WTC11 (cell line): ENCODE measurements at regions not wholly inside any gene's neighbourhood (a gene's known extent, or its start where the extent isn't known, plus 50 kb on each side); places are given as distances from the start of the nearest gene placed in this dataset.

Experiments
- ATAC-seq: fragments of 200-7000 bp; cut with Tn5 transposase; 2 replicates; pipeline ENCODE4 v1.10.0; 2021; ENCODE audit warnings: mild to moderate bottlenecking, moderate library complexity
- CTCF ChIA-PET: fragments of 300-600 bp; sonication (Branson Sonifier 250); formaldehyde crosslinking; loops from one replicate; lab custom pipeline; 2021; ENCODE audit warnings: antibody characterized with exemption; lab: Charles Lee
- POLR2A ChIA-PET: fragments of 350-600 bp; sonication (Branson Sonifier 250); formaldehyde crosslinking; loops from one replicate; lab custom pipeline; 2021; ENCODE audit warnings: antibody characterized with exemption; lab: Charles Lee
- DNase-seq: peaks from one replicate; pipeline ENCODE4 v3.0.0; 2021; ENCODE audit warnings: low spot score
- H3K27ac Mint-ChIP-seq: 2 replicates; pipeline ENCODE4 v1.8.0; 2021; ENCODE audit warnings: mixed read lengths
- H3K27me3 Mint-ChIP-seq: 2 replicates; pipeline ENCODE4 v1.8.0; 2021; ENCODE audit warnings: low read depth, mild to moderate bottlenecking, moderate library complexity, mixed read lengths
- H3K36me3 Mint-ChIP-seq: 2 replicates; pipeline ENCODE4 v1.8.0; 2021; ENCODE audit warnings: mixed read lengths
- H3K4me1 Mint-ChIP-seq: 2 replicates; pipeline ENCODE4 v1.8.0; 2022; ENCODE audit warnings: mixed read lengths
- H3K4me3 Mint-ChIP-seq: 2 replicates; pipeline ENCODE4 v1.8.0; 2021; ENCODE audit warnings: mild to moderate bottlenecking, moderate library complexity, mixed read lengths
- H3K9me3 Mint-ChIP-seq: 2 replicates; pipeline ENCODE4 v1.8.0; 2021; ENCODE audit warnings: mixed read lengths
- EMX1 ChIP-seq: fragments of 250-450 bp; sonication (Bioruptor Pico); IDR thresholded peaks from 2 replicates; pipeline ENCODE4 v1.8.0; 2021; ENCODE audit warnings: mild to moderate bottlenecking
- GRHL2 ChIP-seq: fragments of 250-450 bp; sonication (Bioruptor Pico); IDR thresholded peaks from 2 replicates; pipeline ENCODE4 v1.8.0; 2022; ENCODE audit warnings: mild to moderate bottlenecking, moderate library complexity; ENCODE audit not compliant: insufficient replicate concordance, severe bottlenecking
- NFYB ChIP-seq: sonication (generic); formaldehyde crosslinking; conservative IDR thresholded peaks from 2 replicates; pipeline ENCODE4 v1.8.0; 2022; ENCODE audit warnings: low read depth, missing genetic modification reagents
- NR3C1 ChIP-seq: sonication (generic); formaldehyde crosslinking; conservative IDR thresholded peaks from 2 replicates; pipeline ENCODE4 v1.8.1; 2023; ENCODE audit warnings: low read depth, mild to moderate bottlenecking, missing genetic modification reagents
- RORB ChIP-seq: fragments of 250-450 bp; sonication (Bioruptor Pico); IDR thresholded peaks from 2 replicates; pipeline ENCODE4 v1.9.0; 2021; ENCODE audit warnings: mild to moderate bottlenecking
- SP1 ChIP-seq: sonication (generic); formaldehyde crosslinking; conservative IDR thresholded peaks from 2 replicates; pipeline ENCODE4 v1.8.1; 2022; ENCODE audit warnings: missing genetic modification reagents
- TCF7 ChIP-seq: sonication (generic); formaldehyde crosslinking; IDR thresholded peaks from 2 replicates; pipeline ENCODE4 v1.8.0; 2022; ENCODE audit warnings: mild to moderate bottlenecking, low read depth, missing genetic modification reagents, moderate library complexity
- TEAD4 ChIP-seq: sonication (generic); formaldehyde crosslinking; IDR thresholded peaks from 2 replicates; pipeline ENCODE4 v1.8.0; 2022; ENCODE audit warnings: mild to moderate bottlenecking, missing genetic modification reagents
- ZBTB21 ChIP-seq: sonication (generic); formaldehyde crosslinking; IDR thresholded peaks from 2 replicates; pipeline ENCODE4 v1.8.1; 2023; ENCODE audit warnings: mild to moderate bottlenecking, missing genetic modification reagents, borderline replicate concordance
- ZMAT4 ChIP-seq: fragments of 250-450 bp; sonication (Bioruptor Pico); IDR thresholded peaks from 2 replicates; pipeline ENCODE4 v1.9.0; 2021; ENCODE audit warnings: mild to moderate bottlenecking
- ZNF121 ChIP-seq: sonication (generic); formaldehyde crosslinking; IDR thresholded peaks from 2 replicates; pipeline ENCODE4 v1.8.0; 2023; ENCODE audit warnings: missing genetic modification reagents
- ZNF317 ChIP-seq: sonication (generic); formaldehyde crosslinking; IDR thresholded peaks from 2 replicates; pipeline ENCODE4 v1.8.1; 2023; ENCODE audit warnings: low read depth, mild to moderate bottlenecking, moderate library complexity, missing genetic modification reagents, borderline replicate concordance
- TF ChIP-seq, protein P1 (sequence below): sonication (generic); formaldehyde crosslinking; IDR thresholded peaks from 2 replicates; pipeline ENCODE4 v1.8.0; 2023; ENCODE audit warnings: missing genetic modification reagents, mild to moderate bottlenecking, borderline replicate concordance
- TF ChIP-seq, protein P2 (sequence below): fragments of 250-450 bp; sonication (Bioruptor Pico); IDR thresholded peaks from 2 replicates; pipeline ENCODE4 v2.1.2; 2022; ENCODE audit warnings: mild to moderate bottlenecking, moderate library complexity
- TF ChIP-seq, protein P3 (sequence below): sonication (generic); formaldehyde crosslinking; IDR thresholded peaks from 2 replicates; pipeline ENCODE4 v1.8.0; 2022; ENCODE audit warnings: mild to moderate bottlenecking, missing genetic modification reagents
- TF ChIP-seq, protein P4 (sequence below): sonication (generic); formaldehyde crosslinking; IDR thresholded peaks from 2 replicates; pipeline ENCODE4 v1.8.1; 2022; ENCODE audit warnings: missing genetic modification reagents, borderline replicate concordance

- TF ChIP-seq, protein P1, sequence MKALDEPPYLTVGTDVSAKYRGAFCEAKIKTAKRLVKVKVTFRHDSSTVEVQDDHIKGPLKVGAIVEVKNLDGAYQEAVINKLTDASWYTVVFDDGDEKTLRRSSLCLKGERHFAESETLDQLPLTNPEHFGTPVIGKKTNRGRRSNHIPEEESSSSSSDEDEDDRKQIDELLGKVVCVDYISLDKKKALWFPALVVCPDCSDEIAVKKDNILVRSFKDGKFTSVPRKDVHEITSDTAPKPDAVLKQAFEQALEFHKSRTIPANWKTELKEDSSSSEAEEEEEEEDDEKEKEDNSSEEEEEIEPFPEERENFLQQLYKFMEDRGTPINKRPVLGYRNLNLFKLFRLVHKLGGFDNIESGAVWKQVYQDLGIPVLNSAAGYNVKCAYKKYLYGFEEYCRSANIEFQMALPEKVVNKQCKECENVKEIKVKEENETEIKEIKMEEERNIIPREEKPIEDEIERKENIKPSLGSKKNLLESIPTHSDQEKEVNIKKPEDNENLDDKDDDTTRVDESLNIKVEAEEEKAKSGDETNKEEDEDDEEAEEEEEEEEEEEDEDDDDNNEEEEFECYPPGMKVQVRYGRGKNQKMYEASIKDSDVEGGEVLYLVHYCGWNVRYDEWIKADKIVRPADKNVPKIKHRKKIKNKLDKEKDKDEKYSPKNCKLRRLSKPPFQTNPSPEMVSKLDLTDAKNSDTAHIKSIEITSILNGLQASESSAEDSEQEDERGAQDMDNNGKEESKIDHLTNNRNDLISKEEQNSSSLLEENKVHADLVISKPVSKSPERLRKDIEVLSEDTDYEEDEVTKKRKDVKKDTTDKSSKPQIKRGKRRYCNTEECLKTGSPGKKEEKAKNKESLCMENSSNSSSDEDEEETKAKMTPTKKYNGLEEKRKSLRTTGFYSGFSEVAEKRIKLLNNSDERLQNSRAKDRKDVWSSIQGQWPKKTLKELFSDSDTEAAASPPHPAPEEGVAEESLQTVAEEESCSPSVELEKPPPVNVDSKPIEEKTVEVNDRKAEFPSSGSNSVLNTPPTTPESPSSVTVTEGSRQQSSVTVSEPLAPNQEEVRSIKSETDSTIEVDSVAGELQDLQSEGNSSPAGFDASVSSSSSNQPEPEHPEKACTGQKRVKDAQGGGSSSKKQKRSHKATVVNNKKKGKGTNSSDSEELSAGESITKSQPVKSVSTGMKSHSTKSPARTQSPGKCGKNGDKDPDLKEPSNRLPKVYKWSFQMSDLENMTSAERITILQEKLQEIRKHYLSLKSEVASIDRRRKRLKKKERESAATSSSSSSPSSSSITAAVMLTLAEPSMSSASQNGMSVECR (CRISPR knock-in tag): no peak
- TF ChIP-seq NFYB (CRISPR knock-in tag) (no peak), EMX1 (no peak)
- TF ChIP-seq, protein P2, sequence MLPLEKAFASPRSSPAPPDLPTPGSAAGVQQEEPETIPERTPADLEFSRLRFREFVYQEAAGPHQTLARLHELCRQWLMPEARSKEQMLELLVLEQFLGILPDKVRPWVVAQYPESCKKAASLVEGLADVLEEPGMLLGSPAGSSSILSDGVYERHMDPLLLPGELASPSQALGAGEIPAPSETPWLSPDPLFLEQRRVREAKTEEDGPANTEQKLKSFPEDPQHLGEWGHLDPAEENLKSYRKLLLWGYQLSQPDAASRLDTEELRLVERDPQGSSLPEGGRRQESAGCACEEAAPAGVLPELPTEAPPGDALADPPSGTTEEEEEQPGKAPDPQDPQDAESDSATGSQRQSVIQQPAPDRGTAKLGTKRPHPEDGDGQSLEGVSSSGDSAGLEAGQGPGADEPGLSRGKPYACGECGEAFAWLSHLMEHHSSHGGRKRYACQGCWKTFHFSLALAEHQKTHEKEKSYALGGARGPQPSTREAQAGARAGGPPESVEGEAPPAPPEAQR (CRISPR knock-in tag): no peak
- TF ChIP-seq, protein P3, sequence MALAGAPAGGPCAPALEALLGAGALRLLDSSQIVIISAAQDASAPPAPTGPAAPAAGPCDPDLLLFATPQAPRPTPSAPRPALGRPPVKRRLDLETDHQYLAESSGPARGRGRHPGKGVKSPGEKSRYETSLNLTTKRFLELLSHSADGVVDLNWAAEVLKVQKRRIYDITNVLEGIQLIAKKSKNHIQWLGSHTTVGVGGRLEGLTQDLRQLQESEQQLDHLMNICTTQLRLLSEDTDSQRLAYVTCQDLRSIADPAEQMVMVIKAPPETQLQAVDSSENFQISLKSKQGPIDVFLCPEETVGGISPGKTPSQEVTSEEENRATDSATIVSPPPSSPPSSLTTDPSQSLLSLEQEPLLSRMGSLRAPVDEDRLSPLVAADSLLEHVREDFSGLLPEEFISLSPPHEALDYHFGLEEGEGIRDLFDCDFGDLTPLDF (CRISPR knock-in tag): no peak
Observed at GRCh38 chr7:13057462-13058200, 370.2 kb downstream of the ARL4A start (continued).

DNA sequence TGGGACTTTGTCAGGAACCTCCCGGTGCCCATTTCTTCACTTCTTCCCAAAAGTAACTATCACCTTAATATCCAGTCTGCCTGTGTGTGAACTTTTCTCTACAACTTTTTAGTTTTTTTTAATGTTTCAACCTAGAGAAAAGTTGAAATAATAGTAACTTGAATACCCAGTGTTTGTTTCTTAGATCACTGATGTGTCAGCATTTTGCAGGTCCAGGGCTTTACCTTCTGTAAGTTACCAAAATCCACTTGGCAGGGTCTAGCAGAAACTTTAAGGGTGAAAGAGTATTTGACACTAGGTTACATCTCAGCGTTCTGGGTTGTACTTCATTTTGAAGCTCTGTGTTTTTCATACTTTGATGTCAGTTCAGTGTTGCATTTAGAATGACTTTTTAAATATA lies 372.7 kb downstream of the ARL4A start:
- TF ChIP-seq ZNF121 (CRISPR knock-in tag) (no peak), ZNF317 (CRISPR knock-in tag) (no peak), RORB (CRISPR knock-in tag) (no peak), ZBTB21 (no peak), TCF7 (no peak), ZMAT4 (CRISPR knock-in tag) (no peak), NR3C1 (CRISPR knock-in tag) (no peak), GRHL2 (CRISPR knock-in tag) (no peak), TEAD4 (CRISPR knock-in tag) (no peak), SP1 (no peak)
- TF ChIP-seq, protein P2 (CRISPR knock-in tag): no peak
- TF ChIP-seq, protein P4, sequence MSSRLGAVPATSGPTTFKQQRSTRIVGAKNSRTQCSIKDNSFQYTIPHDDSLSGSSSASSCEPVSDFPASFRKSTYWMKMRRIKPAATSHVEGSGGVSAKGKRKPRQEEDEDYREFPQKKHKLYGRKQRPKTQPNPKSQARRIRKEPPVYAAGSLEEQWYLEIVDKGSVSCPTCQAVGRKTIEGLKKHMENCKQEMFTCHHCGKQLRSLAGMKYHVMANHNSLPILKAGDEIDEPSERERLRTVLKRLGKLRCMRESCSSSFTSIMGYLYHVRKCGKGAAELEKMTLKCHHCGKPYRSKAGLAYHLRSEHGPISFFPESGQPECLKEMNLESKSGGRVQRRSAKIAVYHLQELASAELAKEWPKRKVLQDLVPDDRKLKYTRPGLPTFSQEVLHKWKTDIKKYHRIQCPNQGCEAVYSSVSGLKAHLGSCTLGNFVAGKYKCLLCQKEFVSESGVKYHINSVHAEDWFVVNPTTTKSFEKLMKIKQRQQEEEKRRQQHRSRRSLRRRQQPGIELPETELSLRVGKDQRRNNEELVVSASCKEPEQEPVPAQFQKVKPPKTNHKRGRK (CRISPR knock-in tag): no peak
- Mint-ChIP-seq H3K4me1 (peaks cover 10% of the 10 kb centered on the region), H3K27me3 (no peaks in the 10 kb centered on the region), H3K9me3 (no peaks in the 10 kb centered on the region), H3K4me3 (no peak overlapping the region), H3K36me3 (no peaks in the 10 kb centered on the region), H3K27ac (no peak overlapping the region)
- ChIA-PET POLR2A (no interaction called here), CTCF (interaction anchor here (1.4 kb wide), 1 partner anchor 374 kb away, joined by 5 read pairs; no protein-coding TSS in a partner anchor)
- no peak for ATAC-seq
- DNase-seq: no peak
